Erythroblast (primary cell): ENCODE measurements at regions not wholly inside any gene's neighbourhood (a gene's known extent, or its start where the extent isn't known, plus 50 kb on each side); places are given as distances from the start of the nearest gene placed in this dataset.

Source experiments
- GATA1 ChIP-seq: IDR thresholded peaks from 2 replicates; pipeline ENCODE4 v1.6.1; 2011; ENCODE audit warnings: low read depth, mild to moderate bottlenecking, control low read depth, low read length, moderate library complexity
- POLR2A ChIP-seq: IDR thresholded peaks from 2 replicates; pipeline ENCODE4 v1.6.1; 2011; ENCODE audit warnings: mild to moderate bottlenecking, low read length

DNA sequence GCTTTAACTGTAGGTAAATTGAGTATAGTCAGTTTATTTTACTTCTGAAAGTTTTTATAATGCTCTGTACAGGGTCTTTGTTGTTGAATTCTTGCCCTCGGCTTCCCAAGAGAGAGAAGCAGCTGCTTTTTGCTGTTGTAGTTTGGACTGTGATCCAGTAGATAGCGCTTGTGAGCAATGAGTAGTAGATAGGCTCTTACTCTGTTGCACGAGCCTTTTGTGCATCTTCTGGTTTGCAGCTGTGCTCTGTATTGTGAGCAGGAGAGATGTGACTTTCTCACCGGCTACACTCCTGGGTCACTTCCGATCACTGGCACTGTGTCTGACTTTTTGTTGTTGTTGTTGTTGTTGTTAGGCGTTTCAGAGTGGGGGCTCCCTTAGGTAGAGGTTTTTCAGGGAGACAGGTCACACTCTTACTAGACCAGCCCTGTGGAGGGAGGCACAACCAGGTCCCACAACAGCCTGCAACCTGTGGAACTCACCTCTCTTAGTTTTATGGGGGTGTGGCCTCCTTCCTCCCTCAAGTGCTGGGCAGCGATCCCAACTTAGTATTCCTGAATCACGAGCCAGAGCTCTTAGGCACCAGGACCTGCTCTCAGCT, 822.1 kb upstream of the GALNTL6 start:
- TF ChIP-seq POLR2A, result no peak
- TF ChIP-seq GATA1, result no peak
